ENCODE measurements at regions not wholly inside any gene's neighbourhood (a gene's known extent, or its start where the extent isn't known, plus 50 kb on each side); places are given as distances from the start of the nearest gene placed in this dataset.

DNA sequence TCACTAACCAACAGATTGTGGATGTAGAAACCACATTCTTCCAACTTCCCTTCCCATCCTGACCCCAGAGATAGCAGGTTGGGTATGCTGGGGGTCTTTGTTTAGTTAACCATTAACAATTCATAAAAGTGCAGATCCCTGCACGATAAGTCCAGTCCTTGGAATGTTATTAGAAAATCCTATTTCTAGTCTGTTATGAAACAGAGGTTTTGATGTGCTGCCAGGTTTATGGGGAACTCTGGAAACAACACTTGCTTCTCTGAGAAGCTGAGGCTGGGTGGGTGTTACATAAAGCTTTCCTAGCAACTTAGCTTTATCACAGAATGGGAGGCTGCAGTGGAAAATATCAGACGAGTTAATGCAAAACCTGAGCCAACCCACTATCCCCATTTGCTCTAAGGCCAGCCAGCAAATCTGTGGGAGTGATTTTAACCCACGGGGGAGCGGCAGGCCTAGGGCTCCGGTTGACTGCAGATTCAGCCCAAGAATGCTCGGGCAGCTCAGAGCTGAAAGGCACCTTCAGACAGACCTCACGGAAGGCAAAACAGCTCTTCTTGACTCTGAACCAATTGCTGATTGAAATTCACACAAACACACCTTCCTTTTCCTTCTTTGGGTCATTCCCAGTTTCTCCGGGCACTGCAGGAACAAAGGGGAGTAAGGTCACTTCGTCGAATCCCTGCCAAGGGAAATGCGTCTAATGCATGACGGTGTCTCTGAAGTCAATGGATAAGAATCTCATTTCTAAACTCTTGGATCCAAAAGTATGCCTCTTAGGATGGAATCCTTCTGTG, 111.7 kb upstream of the IRF2BP2 start:
- no peak for DNase-seq (ENCODE audit: low read depth in 2 of 2)

DNA sequence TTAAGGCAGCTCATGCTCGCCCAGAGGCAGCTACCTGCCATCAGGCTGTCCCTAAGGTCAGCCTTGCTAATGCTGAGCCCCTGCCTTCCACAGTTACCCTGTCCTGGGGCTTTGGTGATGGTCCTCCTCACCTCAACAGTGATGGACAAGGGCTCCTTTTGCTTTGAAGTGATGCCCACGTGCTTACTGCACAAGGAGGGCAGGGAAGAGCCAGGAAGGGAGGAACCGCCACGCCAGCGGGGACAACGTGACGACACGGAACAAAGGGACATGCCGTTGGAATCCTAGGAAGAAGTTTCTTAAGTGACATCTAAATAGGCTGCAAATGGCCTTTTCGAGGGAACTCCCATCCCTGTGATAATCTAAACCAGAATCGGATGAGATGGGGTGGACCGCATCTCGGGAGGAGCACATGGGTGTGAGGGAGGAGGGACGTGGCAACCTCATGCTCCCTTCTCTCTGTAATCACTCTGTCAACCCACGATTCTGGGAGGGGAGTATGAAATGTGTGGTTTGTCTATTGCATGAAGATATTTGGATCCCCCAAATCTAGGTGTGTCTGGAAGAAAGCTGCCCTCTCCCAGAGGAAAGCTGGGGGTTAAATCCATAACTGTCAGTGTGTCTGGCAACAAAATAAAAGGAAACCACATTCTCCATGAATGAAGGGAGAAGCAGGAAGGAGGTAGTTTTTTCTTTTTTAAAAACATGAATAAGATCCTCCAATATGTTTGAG, 110.9 kb upstream of the IRF2BP2 start:
- DNase-seq (ENCODE audit: low read depth in 2 of 2), result no peak

DNA sequence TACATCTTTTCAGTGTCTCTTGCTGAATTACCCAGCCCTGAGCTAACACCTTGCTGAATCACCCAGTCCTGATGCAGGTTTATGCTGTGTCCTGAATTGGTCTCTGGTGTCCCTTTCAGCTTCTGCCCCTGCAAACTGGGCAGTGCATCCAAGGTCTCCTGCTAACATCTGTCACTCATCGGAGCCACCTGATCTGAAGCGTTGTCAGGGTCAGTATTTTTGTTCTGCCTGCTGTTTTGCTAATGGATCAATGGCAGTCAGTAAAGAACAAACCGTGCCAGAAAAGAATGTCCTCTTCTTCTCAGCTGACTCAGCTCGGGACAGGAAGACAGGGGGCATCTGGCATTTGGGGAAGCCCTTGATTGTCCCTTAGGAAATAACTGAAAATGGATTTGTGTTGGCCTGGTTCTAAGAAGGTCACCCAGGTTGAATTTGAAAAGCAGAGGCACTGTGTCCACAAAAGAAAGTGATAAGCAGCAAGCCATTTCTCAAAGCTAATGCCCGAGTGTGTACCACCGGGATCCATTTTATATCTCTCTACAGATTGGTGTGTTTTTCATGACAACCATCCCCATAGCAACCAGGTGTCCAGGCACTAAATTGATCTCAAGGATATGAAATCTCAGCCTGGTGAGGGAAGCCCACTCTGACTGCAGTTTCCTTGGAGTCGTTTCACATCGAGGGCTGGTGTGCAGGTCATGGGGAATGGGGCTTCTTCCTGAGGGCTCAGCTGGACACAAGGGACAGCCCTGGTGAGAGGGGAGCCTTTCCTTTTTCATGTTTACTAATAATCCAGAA, 109.7 kb upstream of the IRF2BP2 start:
- no peak for DNase-seq (ENCODE audit: low read depth in 2 of 2)

DNA sequence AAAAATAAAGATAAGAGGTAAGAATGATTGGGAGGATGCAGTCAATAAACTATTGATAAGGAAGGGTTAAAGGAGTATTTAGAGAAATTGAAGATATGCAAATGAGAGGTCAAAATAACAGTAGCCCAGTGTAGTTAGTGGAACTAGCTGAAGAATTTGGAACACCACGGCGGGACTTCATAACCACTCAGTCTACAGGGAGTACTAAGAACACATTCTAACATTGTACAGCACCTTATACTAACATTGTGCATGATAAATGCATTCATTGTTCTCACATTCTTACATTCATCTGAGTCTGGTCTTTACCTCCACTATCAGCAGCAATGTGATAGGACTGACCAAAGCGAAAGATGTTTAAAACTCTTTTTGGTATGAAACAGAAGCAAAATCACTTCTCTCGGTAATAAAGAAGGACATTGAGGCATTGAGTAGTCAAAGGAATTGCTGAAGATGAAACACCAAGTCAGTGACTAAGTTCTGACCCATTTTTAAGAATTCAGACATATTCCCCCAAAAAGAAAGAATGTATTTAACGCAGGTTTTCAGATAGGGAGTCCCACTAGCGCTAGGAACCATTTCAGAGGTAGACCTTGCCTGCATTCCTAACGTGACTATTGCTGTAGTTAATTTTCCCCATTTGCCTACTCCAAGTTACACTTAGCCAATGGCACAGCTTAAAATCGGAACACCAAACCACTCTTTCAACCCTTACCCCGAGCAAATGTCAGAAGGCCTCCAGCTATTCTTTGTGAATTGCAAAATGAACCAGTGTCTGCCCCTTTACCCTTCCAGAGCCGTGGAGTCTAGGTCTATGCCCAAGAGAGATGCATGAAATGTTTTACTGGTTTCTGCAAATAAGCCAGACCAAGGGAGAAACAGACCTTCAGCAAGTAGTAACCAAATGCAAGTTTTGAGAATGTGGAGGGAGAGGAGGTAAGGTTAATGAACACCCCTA, 108.8 kb upstream of the IRF2BP2 start:
- DNase-seq (ENCODE audit: low read depth in 2 of 2), result no peak

DNA sequence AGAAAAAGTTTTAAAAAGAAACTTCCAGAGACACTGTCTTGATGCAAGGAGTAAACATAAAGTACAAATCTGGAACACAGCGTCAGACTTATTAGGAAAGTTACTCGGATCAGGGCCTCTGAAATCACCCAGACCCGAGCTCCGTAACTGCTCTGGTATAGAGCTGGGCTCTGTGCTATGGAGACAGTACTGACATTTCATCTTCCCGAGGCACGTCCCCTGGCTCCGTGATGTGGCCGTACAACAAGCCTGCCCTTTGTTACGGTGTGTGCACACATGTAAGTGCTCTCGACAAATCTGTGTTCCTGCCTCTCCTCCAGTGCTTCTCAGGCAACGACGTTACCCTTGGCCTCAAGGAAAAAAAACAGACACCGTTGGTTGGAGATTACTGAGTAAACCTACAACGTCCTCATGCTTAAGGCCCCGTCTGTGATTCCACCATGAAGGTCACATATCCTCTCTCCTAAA, 107.0 kb upstream of the IRF2BP2 start:
- DNase-seq (ENCODE audit: low read depth in 2 of 2), result no peak

DNA sequence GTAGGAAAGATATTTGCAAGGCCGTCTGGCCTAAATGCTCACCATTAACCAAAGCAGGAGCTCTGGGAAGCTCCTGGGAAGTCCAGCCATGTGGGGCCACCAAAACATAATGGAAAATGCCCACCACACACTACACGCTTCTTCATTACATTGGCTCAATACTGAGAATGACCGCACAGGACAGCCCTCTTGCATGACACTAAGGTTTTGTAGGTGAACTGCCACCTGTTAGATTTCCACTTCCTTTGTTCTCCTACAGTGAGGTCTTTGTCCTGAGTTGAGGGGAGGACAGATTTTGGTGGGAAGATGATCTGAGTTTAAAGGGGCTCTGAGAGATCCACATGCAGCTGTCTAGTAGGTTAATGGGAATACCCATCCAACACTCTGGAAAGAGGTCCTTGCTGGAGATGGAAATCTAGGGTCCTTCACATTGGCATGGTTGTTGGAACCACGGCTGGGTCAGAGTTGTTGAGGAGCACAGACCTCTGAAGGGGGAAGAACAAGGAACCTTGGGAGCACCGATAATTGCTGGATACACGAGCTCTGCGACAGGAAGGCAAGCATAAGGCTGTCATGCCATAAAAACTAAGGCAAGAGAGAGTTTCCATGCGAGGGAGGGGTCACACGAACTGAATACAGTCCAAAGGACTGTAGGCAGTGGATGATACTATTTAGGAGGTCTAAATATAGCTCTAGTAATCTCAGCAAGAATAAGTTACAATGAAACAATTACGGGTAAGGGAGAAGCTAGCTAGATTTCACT, 105.5 kb upstream of the IRF2BP2 start:
- no peak for DNase-seq (ENCODE audit: low read depth in 2 of 2)

DNA sequence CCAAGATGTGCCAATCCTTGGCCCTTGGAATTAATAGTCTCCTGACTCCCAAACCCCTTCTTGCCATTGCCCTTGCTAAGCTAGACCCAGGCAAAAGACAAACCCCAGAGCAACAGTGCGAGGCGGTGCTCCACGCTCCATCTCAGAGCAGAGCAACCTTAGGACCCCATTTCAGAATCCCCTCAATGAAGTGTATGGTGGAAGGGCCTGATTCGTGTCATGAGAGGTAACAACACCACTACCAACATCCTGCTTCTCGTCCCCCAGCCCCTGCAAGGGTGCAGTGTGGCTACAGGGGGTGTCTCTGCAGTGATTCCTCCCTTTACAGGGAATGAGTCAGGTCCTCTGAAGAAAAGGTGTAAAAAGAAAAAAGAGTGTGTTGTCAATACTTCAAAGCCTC, 103.9 kb upstream of the IRF2BP2 start:
- DNase-seq (ENCODE audit: low read depth in 2 of 2), result no peak

DNA sequence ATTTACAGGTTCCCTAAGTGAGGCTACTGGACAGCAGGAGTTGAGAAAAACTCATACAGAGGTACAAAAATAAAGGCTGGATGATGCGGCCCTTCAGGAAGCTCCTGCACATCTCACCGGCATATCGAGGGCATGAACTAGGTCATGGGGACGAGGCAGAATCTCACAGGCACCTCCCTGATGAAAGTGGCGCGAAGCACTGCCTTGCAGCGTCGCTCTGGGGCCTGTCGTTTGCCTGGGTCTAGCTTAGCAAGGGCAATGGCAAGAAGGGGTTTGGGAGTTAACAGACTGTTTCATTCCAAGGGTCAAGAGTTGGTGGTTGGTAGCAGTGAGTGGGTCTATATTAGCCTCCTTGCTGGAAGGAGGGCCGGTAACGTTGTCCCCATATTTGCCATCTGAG, 103.5 kb upstream of the IRF2BP2 start:
- no peak for DNase-seq (ENCODE audit: low read depth in 2 of 2)

DNA sequence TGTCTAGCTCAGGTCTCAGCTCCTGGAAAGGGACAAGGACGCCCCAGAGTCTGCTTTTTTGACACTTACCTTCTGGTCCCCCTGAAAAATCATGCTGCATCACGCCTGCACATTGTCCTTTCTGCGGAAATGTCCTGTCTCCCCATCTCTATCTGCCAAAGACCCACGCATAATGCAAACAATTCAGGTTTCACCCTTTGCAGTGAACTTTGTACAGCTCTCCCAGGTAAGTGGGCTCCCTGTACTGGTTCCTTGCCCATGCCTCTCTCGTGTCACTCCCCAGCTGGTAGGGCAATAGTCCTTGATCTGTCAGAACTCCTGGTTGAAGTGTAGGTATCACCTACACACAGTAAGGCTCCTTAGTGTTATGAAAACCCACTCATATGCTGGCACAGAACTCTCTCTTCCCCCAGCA, 102.9 kb upstream of the IRF2BP2 start:
- DNase-seq (ENCODE audit: low read depth in 2 of 2), result no peak

DNA sequence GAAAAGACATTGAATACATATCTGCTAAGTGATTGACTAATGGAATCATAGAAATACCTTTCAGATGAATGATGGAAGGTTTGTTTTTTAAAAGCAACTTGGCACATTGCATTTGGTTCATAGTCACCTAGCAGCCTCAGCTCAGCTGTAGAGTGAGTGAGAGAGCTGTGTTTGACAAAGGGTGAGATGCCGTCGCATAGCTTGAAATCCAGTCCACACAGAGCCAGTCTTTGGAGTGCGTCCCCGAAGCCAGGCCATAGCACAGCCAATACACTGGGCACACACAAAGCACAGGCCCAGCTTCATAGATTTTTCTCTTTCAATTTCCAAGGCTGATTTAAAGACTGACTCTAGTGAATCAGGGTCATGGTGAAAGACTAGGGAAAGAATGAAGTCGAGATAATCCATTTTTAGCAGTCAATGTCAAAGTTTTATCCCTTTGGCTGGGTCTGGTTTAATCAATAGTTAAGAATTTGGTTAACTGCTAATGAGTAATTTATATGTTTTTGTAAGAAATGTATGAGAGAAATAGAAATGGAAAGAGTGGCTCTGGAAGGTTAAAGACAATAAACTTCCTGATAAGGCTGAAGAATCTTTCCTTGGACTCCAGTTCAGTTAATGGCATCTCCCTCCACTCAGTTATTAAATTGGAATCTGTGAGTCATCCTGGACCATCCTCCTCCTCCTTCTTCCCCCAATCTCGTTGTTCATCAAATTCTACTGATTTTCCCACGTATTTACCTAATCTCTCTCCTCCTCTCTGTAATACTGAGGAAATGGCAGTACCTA, 101.2 kb upstream of the IRF2BP2 start:
- no peak for DNase-seq (ENCODE audit: low read depth in 2 of 2)

DNA sequence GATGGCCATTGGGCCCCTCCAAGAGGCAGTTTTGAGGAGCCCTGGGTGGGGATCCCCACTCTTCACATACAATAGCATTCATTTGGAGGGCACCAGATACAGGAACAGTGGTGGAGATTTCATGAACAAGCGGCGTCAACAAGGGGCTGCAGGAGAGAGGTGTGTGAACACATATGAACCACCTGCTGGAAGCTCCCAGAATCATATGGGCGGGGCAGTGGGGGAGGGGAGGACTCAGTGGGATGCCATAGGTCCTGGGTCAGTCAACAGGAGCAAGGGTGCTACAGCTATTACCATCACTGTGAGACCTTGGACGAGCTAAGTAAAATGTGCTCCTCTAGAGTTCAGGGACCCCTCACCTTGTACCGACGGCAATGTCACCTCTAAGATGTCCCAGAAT, 100.4 kb upstream of the IRF2BP2 start:
- DNase-seq (ENCODE audit: low read depth in 2 of 2), result no peak

DNA sequence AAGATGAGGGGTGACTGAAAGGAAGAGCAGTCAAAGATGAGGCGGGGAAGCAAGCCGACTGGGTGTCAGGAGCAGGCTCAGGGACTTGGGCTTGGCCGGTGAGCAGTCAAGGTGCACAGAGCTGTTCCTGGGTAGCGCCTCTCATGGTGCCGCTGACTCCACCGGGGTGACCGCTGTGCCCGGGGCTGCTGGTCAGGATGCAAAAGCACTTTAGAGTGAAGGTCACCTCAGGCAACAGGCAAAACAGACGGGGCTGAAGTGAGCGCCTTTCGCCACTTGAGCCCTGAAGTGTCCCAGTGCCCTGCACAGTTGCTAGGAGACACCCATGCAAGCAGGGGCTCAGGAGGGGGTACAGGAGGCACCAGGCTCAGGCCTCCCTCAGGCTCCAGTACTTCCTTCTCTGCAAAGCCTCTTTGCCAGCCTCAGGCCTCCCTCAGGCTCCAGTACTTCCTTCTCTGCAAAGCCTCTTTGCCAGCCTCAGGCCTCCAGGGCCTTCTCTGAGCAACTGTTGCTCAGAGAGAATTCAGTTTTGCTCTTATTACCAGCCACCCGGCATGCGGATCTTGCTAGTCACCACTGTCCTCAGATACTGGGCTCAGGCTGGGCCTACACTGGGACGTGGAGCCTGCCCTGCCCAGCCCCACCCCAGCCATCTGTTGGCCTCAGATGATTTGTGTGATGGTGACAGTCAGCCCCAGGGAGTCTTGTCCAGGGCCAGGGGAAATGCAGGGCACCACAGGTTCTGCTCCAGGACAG, 99.7 kb upstream of the IRF2BP2 start:
- no peak for DNase-seq (ENCODE audit: low read depth in 2 of 2)

DNA sequence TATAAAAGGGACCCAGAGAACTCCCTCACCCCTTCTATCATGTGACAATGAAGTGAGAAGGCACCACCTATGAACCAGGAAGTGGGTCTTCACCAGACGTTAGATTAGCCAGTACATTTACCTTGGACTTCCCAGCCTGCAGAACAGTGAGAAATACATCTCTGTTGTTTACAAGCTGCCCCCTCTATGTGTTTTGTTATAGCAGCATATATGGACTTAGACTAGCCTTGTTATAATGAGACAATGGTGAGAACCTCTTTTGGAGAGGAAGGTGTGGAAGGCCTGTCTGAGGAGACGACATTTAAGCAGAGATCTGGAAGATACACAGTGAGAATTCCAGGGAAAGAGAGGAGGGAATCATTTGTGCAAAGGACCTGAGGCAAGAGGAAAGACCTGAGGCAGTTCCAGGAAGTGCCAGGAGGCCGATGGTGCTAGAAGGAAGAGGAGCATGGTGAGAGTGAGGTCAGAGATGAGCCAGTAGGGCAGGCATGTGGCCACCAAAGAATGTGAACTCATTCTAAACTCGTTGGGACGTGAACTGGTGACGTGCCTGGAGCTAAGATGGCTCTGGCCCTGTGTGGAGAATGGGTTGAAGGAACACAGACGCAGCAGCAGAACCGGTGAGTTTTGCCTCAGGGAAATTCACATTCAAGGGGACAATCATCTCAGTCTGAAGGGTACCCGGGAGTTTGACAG, 98.9 kb upstream of the IRF2BP2 start:
- no peak for DNase-seq (ENCODE audit: low read depth in 2 of 2)

DNA sequence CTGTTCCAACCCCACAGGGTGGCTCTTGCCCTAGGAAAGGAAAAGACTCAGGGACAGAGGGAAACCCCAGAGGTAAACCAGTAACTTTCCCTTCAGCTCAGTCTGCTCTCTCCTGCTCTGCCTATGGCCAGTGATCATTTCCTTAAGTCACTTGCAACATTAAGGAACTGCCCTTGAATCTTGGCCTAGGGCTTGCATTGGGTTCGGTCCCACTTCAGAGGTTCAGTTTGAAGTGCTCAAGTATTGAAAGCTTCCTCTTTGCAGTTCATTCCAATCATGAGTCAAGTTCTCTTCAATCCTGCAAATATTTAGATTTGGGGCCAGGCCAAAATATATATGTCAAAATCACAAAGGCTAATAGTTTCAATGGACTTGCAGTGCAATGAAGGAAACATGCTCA, 97.7 kb upstream of the IRF2BP2 start:
- DNase-seq (ENCODE audit: low read depth in 2 of 2), result no peak

DNA sequence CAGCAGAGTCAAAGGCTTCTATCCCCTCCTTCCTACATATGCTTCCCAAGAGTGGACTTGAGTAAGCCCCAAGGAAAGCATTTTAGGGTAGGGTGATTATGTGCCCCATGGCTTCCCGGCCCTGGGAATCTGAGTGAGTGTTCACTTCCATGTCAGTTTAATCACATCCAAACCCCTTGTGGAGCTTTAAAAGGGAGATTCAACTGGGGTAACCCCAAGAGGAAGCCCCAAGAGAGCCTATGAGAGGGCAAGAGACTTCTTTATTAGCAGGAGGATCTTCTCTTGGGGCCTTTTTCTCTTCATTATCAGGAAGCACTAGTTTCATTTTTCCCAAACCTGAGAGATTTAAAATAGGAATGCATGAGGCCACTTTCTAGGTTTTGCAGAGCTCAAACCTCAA, 97.0 kb upstream of the IRF2BP2 start:
- no peak for DNase-seq (ENCODE audit: low read depth in 2 of 2)

DNA sequence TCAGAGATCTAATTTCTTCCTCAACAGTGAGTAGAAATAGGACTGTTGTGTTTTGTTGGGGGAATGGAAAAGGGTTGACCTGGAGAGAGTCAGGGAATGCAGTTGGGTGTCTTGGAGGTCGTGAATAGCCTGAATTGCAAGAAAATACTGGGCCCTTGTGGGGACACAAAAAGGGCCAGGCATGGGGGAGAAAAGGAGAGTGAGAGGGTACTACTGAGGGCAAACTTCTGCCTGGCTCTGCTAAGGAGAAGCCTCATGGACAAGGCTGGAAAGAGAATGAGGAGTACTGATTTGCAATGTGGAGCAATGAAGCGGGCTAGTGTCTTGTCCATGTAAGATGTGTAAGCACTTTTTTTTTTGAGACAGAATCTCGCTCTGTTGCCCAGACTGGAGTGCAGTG, 96.2 kb upstream of the IRF2BP2 start:
- no peak for DNase-seq (ENCODE audit: low read depth in 2 of 2)

DNA sequence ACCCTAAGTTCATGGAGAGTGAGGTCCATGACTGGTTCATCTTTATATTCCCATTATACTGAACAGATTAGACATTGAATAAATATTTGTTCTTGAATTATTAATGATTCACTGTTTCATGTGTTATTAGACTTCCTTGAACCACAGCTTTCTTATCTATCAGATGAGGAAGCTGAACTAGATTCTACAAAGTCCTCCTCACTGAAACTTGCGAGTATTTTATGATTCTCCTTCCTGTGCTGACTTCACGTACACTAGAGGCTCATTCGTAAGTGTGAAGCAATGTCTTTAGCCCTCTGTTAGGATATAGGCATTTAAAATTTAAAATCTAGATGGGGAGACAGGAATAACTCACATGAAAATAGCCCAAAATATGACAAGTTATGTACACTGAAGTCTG, 95.6 kb upstream of the IRF2BP2 start:
- DNase-seq (ENCODE audit: low read depth in 2 of 2), result no peak

DNA sequence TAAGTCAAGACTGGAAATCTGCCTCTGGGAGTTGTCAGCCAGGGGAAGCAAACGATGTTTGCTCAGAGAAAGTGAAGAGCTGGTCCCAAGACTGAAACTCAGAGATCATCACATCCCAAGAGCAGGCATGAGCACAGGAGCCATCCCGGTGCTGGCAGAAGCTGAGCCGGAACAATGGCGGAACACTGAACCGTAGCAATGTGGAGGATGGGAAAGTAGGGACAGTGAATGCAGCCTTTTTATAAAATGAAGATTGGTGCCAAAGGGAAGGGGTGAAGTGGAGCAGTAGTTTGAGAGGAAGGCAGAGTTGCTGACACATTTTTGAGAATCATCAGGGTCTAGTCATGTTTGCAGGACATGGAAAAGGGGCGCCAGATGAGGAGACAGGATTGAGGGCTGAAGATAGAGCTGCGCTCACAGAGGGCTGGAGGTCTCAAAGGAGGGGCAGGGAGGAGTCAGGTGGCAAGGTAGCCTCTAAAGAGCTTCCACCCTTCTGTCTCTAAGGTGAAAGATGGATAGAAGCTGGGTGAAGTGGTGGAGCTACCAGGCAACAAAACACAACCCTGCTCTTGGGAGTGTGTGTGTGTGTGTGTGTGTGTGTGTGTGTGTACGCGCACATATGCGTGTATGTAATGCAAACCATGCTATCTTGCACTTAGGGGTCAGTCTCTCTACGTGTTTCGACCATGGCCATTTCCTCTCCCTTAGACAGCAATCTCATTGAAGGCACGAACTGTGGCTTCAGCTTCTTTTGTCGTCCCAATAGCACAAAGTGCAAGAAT, 94.3 kb upstream of the IRF2BP2 start:
- no peak for DNase-seq (ENCODE audit: low read depth in 2 of 2)
